ENCODE measurements at regions not wholly inside any gene's neighbourhood (a gene's known extent, or its start where the extent isn't known, plus 50 kb on each side); places are given as distances from the start of the nearest gene placed in this dataset.

DNA sequence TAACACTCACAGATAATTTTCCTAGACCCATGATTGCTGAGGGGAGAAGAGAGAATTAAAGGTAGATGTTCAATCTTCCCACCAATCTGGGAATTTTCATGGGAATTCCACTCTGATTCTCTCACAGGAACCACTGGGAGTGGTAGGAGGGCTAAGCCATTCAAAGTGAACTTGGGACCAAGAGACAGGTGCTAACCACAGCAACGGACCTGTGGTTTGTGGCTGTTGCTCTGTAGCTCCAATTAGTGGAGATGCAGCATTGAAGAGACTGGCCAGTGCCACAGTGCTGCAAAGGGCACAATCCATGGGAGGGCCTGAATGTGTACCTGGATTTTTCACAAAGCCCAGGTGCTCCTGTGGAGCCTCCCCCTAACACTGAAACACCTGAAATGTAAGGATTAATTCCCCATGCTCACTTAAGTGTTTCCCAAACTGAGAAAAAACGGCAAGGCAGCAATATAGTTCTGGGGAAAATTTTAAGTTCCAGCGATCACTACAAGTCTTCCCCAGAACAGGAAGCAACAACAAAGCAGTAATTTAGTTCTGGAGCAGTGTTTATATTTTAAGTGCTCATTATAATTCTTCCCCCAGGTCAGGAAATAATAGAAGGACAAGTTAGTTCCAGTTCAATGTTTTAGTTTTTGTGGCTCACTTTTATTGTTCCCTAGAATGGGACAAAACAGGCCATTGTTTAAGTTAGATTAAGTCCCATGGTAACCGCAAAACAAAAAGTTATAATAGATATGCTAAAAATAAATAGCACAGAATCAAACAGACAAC lies 1045.8 kb downstream of the CNTNAP5 start:
- Histone ChIP-seq H3K9me3 (ENCODE audit: control insufficient read depth, insufficient read depth, low read length) (no peaks in the 10 kb centered on the region), H3K9ac (ENCODE audit: low read depth, low read length) (no peak overlapping the region), H3K4me1 (ENCODE audit: control insufficient read depth, insufficient read depth, low read length) (no peaks in the 10 kb centered on the region), H3K36me3 (ENCODE audit: control insufficient read depth, insufficient read depth, low read length) (no peaks in the 10 kb centered on the region), H3K27me3 (ENCODE audit: control insufficient read depth, insufficient read depth, low read length) (no peaks in the 10 kb centered on the region), H3K4me3 (ENCODE audit: low read depth, low read length) (no peak overlapping the region)

DNA sequence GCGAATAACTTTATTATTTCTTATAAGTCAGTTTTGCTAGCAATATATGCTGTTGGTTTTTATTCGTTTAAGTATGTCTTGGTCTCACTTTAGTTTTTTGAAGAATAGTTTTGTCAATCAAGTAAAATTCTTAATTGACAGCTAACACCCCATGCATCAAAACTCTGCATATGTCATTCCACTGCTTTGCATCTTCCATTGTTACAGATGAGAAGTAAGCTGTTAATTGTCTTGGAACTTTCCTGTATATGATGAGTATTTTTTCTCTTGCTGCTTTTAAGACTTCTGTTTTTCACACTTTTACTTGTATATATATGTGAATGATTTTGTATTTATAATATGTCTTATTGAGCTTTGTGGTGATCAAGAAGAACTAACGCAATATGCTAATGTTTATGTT lies 1048.4 kb downstream of the CNTNAP5 start:
- Histone ChIP-seq H3K4me1 (ENCODE audit: control insufficient read depth, insufficient read depth, low read length) (no peaks in the 10 kb centered on the region), H3K36me3 (ENCODE audit: control insufficient read depth, insufficient read depth, low read length) (no peaks in the 10 kb centered on the region), H3K4me3 (ENCODE audit: low read depth, low read length) (no peak overlapping the region), H3K9ac (ENCODE audit: low read depth, low read length) (no peak overlapping the region), H3K27me3 (ENCODE audit: control insufficient read depth, insufficient read depth, low read length) (no peaks in the 10 kb centered on the region), H3K9me3 (ENCODE audit: control insufficient read depth, insufficient read depth, low read length) (no peaks in the 10 kb centered on the region)

DNA sequence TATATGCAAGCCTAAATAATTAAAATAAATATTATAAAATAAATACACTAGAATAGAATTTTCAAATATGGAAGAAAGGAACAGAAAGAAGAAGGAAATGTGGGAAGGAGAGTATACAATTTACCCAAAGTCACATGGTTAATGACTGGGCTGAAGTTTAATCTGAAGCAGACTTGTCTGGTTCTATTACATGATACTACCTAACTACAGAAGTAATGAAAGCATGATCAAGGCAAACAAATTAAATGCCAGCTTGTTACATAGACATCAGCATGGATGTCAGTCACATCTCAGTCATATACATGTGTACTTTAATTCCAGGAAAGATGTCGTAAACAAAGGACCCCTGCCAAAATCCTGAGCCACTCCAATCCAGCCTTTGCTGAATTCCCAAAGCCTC lies 1060.8 kb downstream of the CNTNAP5 start:
- no peaks in the 10 kb centered on the region for H3K27me3 ChIP-seq (ENCODE audit: control insufficient read depth, insufficient read depth, low read length)
- H3K4me1 ChIP-seq (ENCODE audit: control insufficient read depth, insufficient read depth, low read length) = no peaks in the 10 kb centered on the region
- H3K36me3 ChIP-seq (ENCODE audit: control insufficient read depth, insufficient read depth, low read length) = no peaks in the 10 kb centered on the region
- H3K9ac ChIP-seq (ENCODE audit: low read depth, low read length) = no peak overlapping the region
- H3K4me3 ChIP-seq (ENCODE audit: low read depth, low read length) = no peak overlapping the region
- no peaks in the 10 kb centered on the region for H3K9me3 ChIP-seq (ENCODE audit: control insufficient read depth, insufficient read depth, low read length)

DNA sequence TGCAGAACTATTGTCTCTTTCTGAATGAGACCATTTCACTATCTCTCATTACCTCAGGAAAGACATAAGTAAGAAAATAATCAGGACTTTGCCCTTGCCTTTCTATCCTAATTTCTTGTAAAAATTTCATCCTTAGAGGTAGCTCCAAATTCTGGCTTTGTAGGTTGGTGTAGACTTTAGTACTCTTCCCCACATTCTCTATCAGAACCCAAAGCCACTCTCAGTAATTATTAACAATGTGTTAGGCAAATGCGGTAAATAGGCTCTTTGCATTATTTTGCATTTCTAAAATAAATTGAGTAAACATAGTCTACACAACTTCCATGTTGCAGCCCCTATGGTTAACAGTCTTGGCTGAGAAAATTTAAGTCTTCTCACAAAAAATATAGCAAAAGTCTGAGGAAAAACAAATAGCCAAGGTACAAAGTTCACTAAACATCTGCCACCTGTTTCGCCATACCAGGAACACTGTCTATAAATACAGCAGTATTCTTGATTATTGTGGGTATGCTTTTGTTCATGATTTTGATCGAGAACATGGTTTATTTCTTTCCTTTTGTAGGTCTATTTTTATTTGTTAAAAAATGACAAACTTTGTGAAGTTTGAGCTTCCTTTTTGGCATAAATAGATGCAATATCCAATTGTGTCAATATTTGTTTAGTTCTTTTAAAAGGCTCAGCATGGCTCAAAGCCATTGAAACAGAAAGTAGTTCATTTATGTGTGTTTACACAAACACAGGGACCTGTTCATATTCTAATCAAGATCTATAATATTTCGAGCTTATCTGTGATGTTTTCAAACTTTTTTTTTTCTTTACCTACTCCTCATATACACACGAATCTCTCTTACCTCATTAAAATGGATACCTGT lies 1061.5 kb downstream of the CNTNAP5 start:
- Histone ChIP-seq H3K4me3 (ENCODE audit: low read depth, low read length) (no peak overlapping the region), H3K4me1 (ENCODE audit: control insufficient read depth, insufficient read depth, low read length) (no peaks in the 10 kb centered on the region), H3K9ac (ENCODE audit: low read depth, low read length) (no peak overlapping the region), H3K9me3 (ENCODE audit: control insufficient read depth, insufficient read depth, low read length) (no peaks in the 10 kb centered on the region), H3K27me3 (ENCODE audit: control insufficient read depth, insufficient read depth, low read length) (no peaks in the 10 kb centered on the region), H3K36me3 (ENCODE audit: control insufficient read depth, insufficient read depth, low read length) (no peaks in the 10 kb centered on the region)

DNA sequence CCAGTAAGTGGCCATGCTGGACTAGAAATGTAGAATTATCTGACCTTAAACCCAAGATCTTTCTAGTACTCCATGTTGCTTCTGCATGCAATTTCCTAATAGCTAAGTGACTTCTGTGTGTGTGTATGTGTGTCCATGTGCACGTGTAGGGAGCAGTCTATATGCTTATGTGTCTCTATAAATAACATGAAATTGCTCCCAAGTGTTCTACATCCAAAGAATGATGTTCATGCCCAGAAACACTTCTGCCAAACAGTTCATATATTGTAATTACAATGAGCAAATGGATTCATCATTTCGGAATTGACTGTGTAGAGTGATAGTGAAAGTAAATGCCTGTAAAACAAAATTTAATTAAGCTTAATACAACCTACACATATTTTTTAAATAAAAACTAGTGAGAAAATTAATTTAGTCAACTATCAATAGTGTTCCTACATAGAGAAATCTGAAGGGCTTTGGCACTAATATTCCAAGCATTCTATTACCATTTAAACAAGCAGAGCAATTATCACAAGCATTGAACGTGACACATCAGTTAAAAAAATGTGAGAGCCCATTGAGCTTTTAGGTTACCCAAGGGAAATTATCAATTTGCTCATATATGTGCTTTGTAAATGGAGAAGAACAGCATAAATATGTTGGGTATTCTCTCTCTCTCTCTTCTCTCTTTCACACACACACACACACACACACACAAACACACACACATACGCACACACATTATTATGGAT lies 1067.4 kb downstream of the CNTNAP5 start:
- Histone ChIP-seq H3K9ac (ENCODE audit: low read depth, low read length) (no peak overlapping the region), H3K36me3 (ENCODE audit: control insufficient read depth, insufficient read depth, low read length) (no peaks in the 10 kb centered on the region), H3K4me1 (ENCODE audit: control insufficient read depth, insufficient read depth, low read length) (no peaks in the 10 kb centered on the region), H3K9me3 (ENCODE audit: control insufficient read depth, insufficient read depth, low read length) (no peaks in the 10 kb centered on the region), H3K4me3 (ENCODE audit: low read depth, low read length) (no peak overlapping the region), H3K27me3 (ENCODE audit: control insufficient read depth, insufficient read depth, low read length) (no peaks in the 10 kb centered on the region)

DNA sequence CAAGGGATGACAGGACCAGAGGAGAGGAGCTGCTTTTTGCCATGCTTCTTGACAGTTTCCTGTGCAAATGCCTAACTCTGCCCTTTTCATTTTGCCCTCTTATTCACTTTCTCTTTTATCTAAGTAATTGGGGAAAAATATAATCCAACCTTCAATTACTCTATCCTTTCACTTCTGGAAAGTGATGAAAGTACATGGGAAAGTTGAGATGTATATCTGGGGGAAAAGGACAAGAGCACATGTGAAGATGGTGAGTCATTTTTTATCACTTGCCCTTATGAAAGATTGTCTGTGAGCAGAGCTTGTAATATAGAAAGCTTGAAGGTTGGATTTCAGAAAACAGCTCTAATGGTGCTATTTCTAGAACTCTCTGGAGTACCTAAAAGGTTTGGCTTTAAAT lies 1070.7 kb downstream of the CNTNAP5 start:
- Histone ChIP-seq H3K27me3 (ENCODE audit: control insufficient read depth, insufficient read depth, low read length) (no peaks in the 10 kb centered on the region), H3K4me1 (ENCODE audit: control insufficient read depth, insufficient read depth, low read length) (no peaks in the 10 kb centered on the region), H3K9me3 (ENCODE audit: control insufficient read depth, insufficient read depth, low read length) (no peaks in the 10 kb centered on the region), H3K36me3 (ENCODE audit: control insufficient read depth, insufficient read depth, low read length) (no peaks in the 10 kb centered on the region), H3K9ac (ENCODE audit: low read depth, low read length) (no peak overlapping the region), H3K4me3 (ENCODE audit: low read depth, low read length) (no peak overlapping the region)

DNA sequence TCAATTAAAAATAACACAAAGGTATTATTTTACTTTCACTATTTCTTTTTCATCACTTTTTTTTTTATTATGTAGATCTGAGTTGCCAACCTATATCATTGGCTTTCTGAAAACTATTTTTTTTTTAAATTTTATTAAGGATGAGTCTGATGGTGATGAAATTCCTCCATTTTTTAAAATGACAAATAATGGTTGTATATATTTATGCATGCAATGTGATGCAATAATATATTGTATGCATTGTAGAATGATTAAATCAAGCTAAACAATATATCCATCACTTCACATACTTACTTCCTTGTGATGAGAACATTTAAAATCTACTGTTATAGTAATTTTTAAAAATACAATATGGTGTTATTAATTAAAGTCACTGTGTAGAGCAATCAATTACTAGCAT lies 1081.6 kb downstream of the CNTNAP5 start:
- no peak overlapping the region for H3K9ac ChIP-seq (ENCODE audit: low read depth, low read length)
- H3K36me3 ChIP-seq (ENCODE audit: control insufficient read depth, insufficient read depth, low read length) = no peaks in the 10 kb centered on the region
- H3K9me3 ChIP-seq (ENCODE audit: control insufficient read depth, insufficient read depth, low read length) = no peaks in the 10 kb centered on the region
- no peaks in the 10 kb centered on the region for H3K27me3 ChIP-seq (ENCODE audit: control insufficient read depth, insufficient read depth, low read length)
- no peaks in the 10 kb centered on the region for H3K4me1 ChIP-seq (ENCODE audit: control insufficient read depth, insufficient read depth, low read length)
- no peak overlapping the region for H3K4me3 ChIP-seq (ENCODE audit: low read depth, low read length)

DNA sequence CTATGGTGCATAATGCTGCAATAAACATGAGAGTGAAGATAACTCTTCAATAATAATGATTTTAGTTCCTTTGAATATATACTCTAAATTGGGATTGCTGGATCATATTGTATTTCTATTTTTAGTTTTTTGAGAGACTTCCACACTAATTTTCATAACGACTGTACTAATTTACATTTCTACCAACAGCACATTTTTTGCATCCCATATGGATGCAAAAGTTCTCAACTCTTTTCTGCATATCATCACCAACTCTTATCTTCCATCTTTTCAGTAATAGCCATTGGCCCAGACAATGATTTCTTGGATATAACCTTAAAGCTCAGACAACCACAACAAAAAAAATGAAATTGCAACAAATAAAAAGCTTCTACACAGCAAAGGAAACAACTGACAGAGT lies 1082.4 kb downstream of the CNTNAP5 start:
- H3K4me1 ChIP-seq (ENCODE audit: control insufficient read depth, insufficient read depth, low read length) = no peaks in the 10 kb centered on the region
- H3K9ac ChIP-seq (ENCODE audit: low read depth, low read length) = no peak overlapping the region
- no peak overlapping the region for H3K4me3 ChIP-seq (ENCODE audit: low read depth, low read length)
- H3K36me3 ChIP-seq (ENCODE audit: control insufficient read depth, insufficient read depth, low read length) = no peaks in the 10 kb centered on the region
- no peaks in the 10 kb centered on the region for H3K9me3 ChIP-seq (ENCODE audit: control insufficient read depth, insufficient read depth, low read length)
- H3K27me3 ChIP-seq (ENCODE audit: control insufficient read depth, insufficient read depth, low read length) = no peaks in the 10 kb centered on the region

DNA sequence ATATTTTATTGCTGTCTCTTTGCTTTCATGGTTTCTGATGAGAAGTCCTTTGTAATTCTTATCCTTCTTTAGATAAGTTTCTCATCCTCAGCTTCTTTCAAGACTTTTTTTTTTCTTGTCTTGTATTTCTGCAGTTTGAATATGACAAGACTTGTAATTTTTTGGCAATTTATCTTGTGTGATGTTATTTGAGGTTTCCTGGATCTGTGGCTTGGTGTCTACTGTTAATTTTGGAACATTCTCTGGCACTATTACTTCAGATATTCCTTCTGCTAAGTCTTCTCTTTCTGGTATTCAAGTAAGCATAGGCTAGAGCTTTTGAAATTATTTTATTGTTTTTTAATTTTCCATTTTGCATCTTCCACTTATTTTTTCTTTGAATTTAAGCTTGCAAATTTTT lies 1083.2 kb downstream of the CNTNAP5 start:
- Histone ChIP-seq H3K27me3 (ENCODE audit: control insufficient read depth, insufficient read depth, low read length) (no peaks in the 10 kb centered on the region), H3K4me3 (ENCODE audit: low read depth, low read length) (no peak overlapping the region), H3K36me3 (ENCODE audit: control insufficient read depth, insufficient read depth, low read length) (no peaks in the 10 kb centered on the region), H3K9ac (ENCODE audit: low read depth, low read length) (no peak overlapping the region), H3K9me3 (ENCODE audit: control insufficient read depth, insufficient read depth, low read length) (no peaks in the 10 kb centered on the region), H3K4me1 (ENCODE audit: control insufficient read depth, insufficient read depth, low read length) (no peaks in the 10 kb centered on the region)

DNA sequence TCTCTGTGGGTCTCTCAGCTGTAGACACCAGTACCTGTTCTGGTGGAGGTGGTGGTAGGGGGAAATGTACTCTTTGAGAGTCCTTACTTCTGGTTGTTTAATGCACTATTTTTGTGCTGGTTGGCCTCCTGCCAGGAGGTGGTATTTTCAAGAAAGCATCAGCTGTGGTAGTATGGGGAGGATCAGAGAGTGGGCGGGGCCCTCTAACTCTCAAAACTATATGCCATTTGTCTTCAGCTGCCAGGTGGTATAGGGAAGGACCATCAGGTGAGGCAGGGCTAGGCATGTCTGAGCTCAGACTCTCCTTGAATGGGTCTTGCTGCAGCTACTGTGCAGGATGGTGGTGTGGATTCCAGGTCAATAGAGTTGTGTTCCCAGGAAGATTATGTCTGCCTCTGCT lies 1100.8 kb downstream of the CNTNAP5 start:
- H3K9ac ChIP-seq (ENCODE audit: low read depth, low read length) = no peak overlapping the region
- no peaks in the 10 kb centered on the region for H3K27me3 ChIP-seq (ENCODE audit: control insufficient read depth, insufficient read depth, low read length)
- H3K36me3 ChIP-seq (ENCODE audit: control insufficient read depth, insufficient read depth, low read length) = no peaks in the 10 kb centered on the region
- H3K4me1 ChIP-seq (ENCODE audit: control insufficient read depth, insufficient read depth, low read length) = no peaks in the 10 kb centered on the region
- H3K9me3 ChIP-seq (ENCODE audit: control insufficient read depth, insufficient read depth, low read length) = no peaks in the 10 kb centered on the region
- no peak overlapping the region for H3K4me3 ChIP-seq (ENCODE audit: low read depth, low read length)

DNA sequence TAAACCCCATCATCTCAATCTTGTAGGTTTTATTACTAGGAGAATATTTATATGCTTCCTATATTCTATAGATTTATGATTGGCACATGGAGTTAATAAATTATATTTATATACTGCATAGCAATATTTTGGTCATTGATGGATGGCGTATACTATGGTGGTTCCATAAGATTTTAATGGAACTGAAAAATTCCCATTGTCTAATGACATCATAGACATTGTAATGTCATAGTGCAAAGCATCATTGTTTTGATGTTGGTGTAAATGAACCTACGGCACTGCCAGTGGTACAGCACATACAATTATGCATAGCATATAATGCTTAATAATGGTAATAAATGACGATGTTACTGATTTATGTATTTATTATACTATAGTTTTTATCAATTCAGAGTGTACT lies 1135.9 kb downstream of the CNTNAP5 start:
- Histone ChIP-seq H3K4me3 (ENCODE audit: low read depth, low read length) (no peak overlapping the region), H3K4me1 (ENCODE audit: control insufficient read depth, insufficient read depth, low read length) (no peaks in the 10 kb centered on the region), H3K9me3 (ENCODE audit: control insufficient read depth, insufficient read depth, low read length) (no peaks in the 10 kb centered on the region), H3K36me3 (ENCODE audit: control insufficient read depth, insufficient read depth, low read length) (no peaks in the 10 kb centered on the region), H3K9ac (ENCODE audit: low read depth, low read length) (no peak overlapping the region), H3K27me3 (ENCODE audit: control insufficient read depth, insufficient read depth, low read length) (no peaks in the 10 kb centered on the region)

Measured in iPS-15b (cell line).